ENCODE measurements at regions not wholly inside any gene's neighbourhood (a gene's known extent, or its start where the extent isn't known, plus 50 kb on each side); places are given as distances from the start of the nearest gene placed in this dataset.

GRCh38 chr1:90434460-90434859, 282.6 kb downstream of the BARHL2 start:
- no peak for TF ChIP-seq EZH2 (IDR thresholded peaks at IDR 0.05; ENCODE audit: borderline replicate concordance, low read depth, low read length, severe bottlenecking)
- no peak for TF ChIP-seq MYC (IDR thresholded peaks at IDR 0.05; ENCODE audit: low read depth, low read length)
- peak in 1 of 2 donors; percentile 29 for TF ChIP-seq CTCF (IDR thresholded peaks at IDR 0.05; ENCODE audit: extremely low read depth in 1 of 2, insufficient read depth in 1 of 2, low read depth in 1 of 2, low read length in 2 of 2)
- no peak for FAIRE-seq
- Histone ChIP-seq H3K4me3 (replicated peaks in 1 of 3; ENCODE audit: insufficient read depth in 1 of 3, low read depth in 1 of 3, low read length in 3 of 3) (no peak overlapping the region), H3K4me2 (ENCODE audit: insufficient read depth, low read length) (no peak overlapping the region), H2AFZ (ENCODE audit: low read depth, low read length) (no peak overlapping the region), H4K20me1 (replicated peaks; ENCODE audit: control insufficient read depth, extremely low read depth, insufficient read depth, low read length) (no peaks in the 10 kb centered on the region), H3K4me1 (ENCODE audit: control insufficient read depth, extremely low read depth, insufficient read depth, low read length) (no peaks in the 10 kb centered on the region), H3K36me3 (ENCODE audit: control insufficient read depth in 2 of 2, extremely low read depth in 1 of 2, insufficient read depth in 2 of 2, low read length in 2 of 2) (no peaks in the 10 kb centered on the region), H3K79me2 (ENCODE audit: control insufficient read depth, insufficient read depth, low read length) (no peaks in the 10 kb centered on the region), H3K27me3 (ENCODE audit: control insufficient read depth in 2 of 2, insufficient read depth in 2 of 2, low read length in 2 of 2) (peaks cover 0 to under 1% of the 10 kb centered on the region in 2 experiments), H3K9ac (replicated peaks; ENCODE audit: extremely low read depth, insufficient read depth, low read length) (no peak overlapping the region), H3K9me1 (replicated peaks; ENCODE audit: control insufficient read depth, extremely low read depth, insufficient read depth, low read length) (no peaks in the 10 kb centered on the region), H3K9me3 (replicated peaks; ENCODE audit: control insufficient read depth, insufficient read depth, low read length) (no peaks in the 10 kb centered on the region), H3K27ac (ENCODE audit: insufficient read depth, low read depth, low read length) (no peak overlapping the region)
- DNase-seq (ENCODE audit: low read depth, low spot score): peak; percentile 2
- CTCF ChIA-PET: interaction anchor here (0.8 to 1.5 kb wide), 5 partner anchors 11 to 732 kb away, joined by 3 to 4 read pairs (median 3); no protein-coding TSS in a partner anchor
- dilution Hi-C loops (cut with MboI; ENCODE audit: extremely low pct_ligation_motif_present, low sequenced_read_pairs): no loop called here
- POLR2A ChIA-PET: no interaction called here
- BruUV-seq (replicated peaks): no TSS peak
- intact Hi-C loops (cut with micrococcal nuclease): no loop called here

- Histone ChIP-seq H3K79me2 (ENCODE audit: control insufficient read depth, insufficient read depth, low read length) (no peaks in the 10 kb centered on the region), H3K27ac (ENCODE audit: insufficient read depth, low read depth, low read length) (no peak overlapping the region), H3K9me1 (replicated peaks; ENCODE audit: control insufficient read depth, extremely low read depth, insufficient read depth, low read length) (no peaks in the 10 kb centered on the region), H3K9me3 (replicated peaks; ENCODE audit: control insufficient read depth, insufficient read depth, low read length) (no peaks in the 10 kb centered on the region), H2AFZ (ENCODE audit: low read depth, low read length) (no peak overlapping the region), H3K27me3 (ENCODE audit: control insufficient read depth in 2 of 2, insufficient read depth in 2 of 2, low read length in 2 of 2) (peaks cover 0 to 1% of the 10 kb centered on the region in 2 experiments), H3K4me1 (ENCODE audit: control insufficient read depth, extremely low read depth, insufficient read depth, low read length) (no peaks in the 10 kb centered on the region), H3K4me3 (replicated peaks in 1 of 3; ENCODE audit: insufficient read depth in 1 of 3, low read depth in 1 of 3, low read length in 3 of 3) (no peak overlapping the region), H3K4me2 (ENCODE audit: insufficient read depth, low read length) (no peak overlapping the region), H3K9ac (replicated peaks; ENCODE audit: extremely low read depth, insufficient read depth, low read length) (no peak overlapping the region), H3K36me3 (ENCODE audit: control insufficient read depth in 2 of 2, extremely low read depth in 1 of 2, insufficient read depth in 2 of 2, low read length in 2 of 2) (no peaks in the 10 kb centered on the region), H4K20me1 (replicated peaks; ENCODE audit: control insufficient read depth, extremely low read depth, insufficient read depth, low read length) (no peaks in the 10 kb centered on the region)
- DNase-seq (ENCODE audit: low read depth, low spot score) (no peak), FAIRE-seq (no peak)
- POLR2A ChIA-PET: no interaction called here
- dilution Hi-C loops (cut with MboI; ENCODE audit: extremely low pct_ligation_motif_present, low sequenced_read_pairs): no loop called here
- no peak for TF ChIP-seq MYC (IDR thresholded peaks at IDR 0.05; ENCODE audit: low read depth, low read length)
- TF ChIP-seq FOS (IDR thresholded peaks at IDR 0.05; ENCODE audit: borderline replicate concordance, insufficient read depth, low read length): peak; percentile 6
- CTCF ChIA-PET: no interaction called here
- intact Hi-C loops (cut with micrococcal nuclease): no loop called here
- no TSS peak for BruUV-seq (replicated peaks)
These were observed 300.0 kb downstream of the BARHL2 start for GRCh38 chr1:90417126-90417525.

All from endothelial cell of umbilical vein (primary cell).